ENCODE measurements at regions not wholly inside any gene's neighbourhood (a gene's known extent, or its start where the extent isn't known, plus 50 kb on each side); places are given as distances from the start of the nearest gene placed in this dataset.

GRCh38 chr15:47599806-47600205 lies 117.5 kb upstream of the SEMA6D start:
- Histone ChIP-seq H3K4me1 (ENCODE audit: insufficient read depth, low read length) (no peaks in the 10 kb centered on the region), H3K27ac (ENCODE audit: extremely low read length, insufficient read depth, low read length) (no peak overlapping the region), H3K4me3 (replicated peaks in 1 of 3; ENCODE audit: insufficient read depth in 1 of 3, low read depth in 2 of 3, low read length in 3 of 3) (no peak overlapping the region), H3K36me3 (replicated peaks in 1 of 2; ENCODE audit: control insufficient read depth in 1 of 2, insufficient read depth in 2 of 2, low read length in 2 of 2) (no peaks in the 10 kb centered on the region), H4K20me1 (ENCODE audit: insufficient read depth, low read length) (no peaks in the 10 kb centered on the region), H3K79me2 (ENCODE audit: insufficient read depth, low read length) (no peaks in the 10 kb centered on the region), H3K4me2 (ENCODE audit: low read depth, low read length) (no peak overlapping the region), H2AFZ (ENCODE audit: low read length) (no peak overlapping the region), H3K27me3 (ENCODE audit: control insufficient read depth in 1 of 2, insufficient read depth in 2 of 2, low read length in 2 of 2) (no peaks in the 10 kb centered on the region), H3K9me3 (ENCODE audit: low read length) (peaks cover 38% of the 10 kb centered on the region), H3K9ac (ENCODE audit: insufficient read depth, low read depth, low read length) (no peak overlapping the region)
- intact Hi-C loops (cut with micrococcal nuclease; ENCODE audit: unreplicated experiment) = no loop called here
- CTCF ChIA-PET (ENCODE audit: low intra/inter-chr PET ratio, low total read pairs) = no interaction called here
- no peak for ATAC-seq
- in situ Hi-C loops (cut with HindIII; ENCODE audit: extremely low pct_ligation_motif_present, low pct_unique_long_range_greater_than_20kb) = no loop called here
- no TSS peak for BruUV-seq (replicated peaks)
- no peak for DNase-seq (ENCODE audit: low spot score)
- POLR2A ChIA-PET = no interaction called here
- no peak for FAIRE-seq
- WGBS (ENCODE audit: low lambda C conversion rate) = 0% methylated on average over 2 of the region's 2 CpGs
- TF ChIP-seq ZNF329 (CRISPR knock-in tag; IDR thresholded peaks at IDR 0.05; ENCODE audit: low read depth) (no peak), TAF15 (IDR thresholded peaks at IDR 0.05; ENCODE audit: low read depth, low read length, poor library complexity, severe bottlenecking) (no peak), ZSCAN5A (CRISPR knock-in tag; IDR thresholded peaks at IDR 0.05; ENCODE audit: borderline replicate concordance) (no peak), ZBTB33 (CRISPR knock-in tag; IDR thresholded peaks at IDR 0.05) (no peak), NFE2L2 (IDR thresholded peaks at IDR 0.05; ENCODE audit: low read length) (no peak), MED13 (CRISPR knock-in tag; IDR thresholded peaks at IDR 0.05) (no peak), ZNF17 (CRISPR knock-in tag; IDR thresholded peaks at IDR 0.05) (no peak), ZNF569 (CRISPR knock-in tag; IDR thresholded peaks at IDR 0.05; ENCODE audit: borderline replicate concordance) (no peak), ZNF12 (CRISPR knock-in tag; IDR thresholded peaks at IDR 0.05) (no peak), ZNF367 (CRISPR knock-in tag; IDR thresholded peaks at IDR 0.05; ENCODE audit: borderline replicate concordance) (no peak), ZNF552 (CRISPR knock-in tag; IDR thresholded peaks at IDR 0.05; ENCODE audit: borderline replicate concordance) (no peak), ZNF350 (CRISPR knock-in tag; IDR thresholded peaks at IDR 0.05; ENCODE audit: borderline replicate concordance, low read depth) (no peak), KDM5B (CRISPR knock-in tag; IDR thresholded peaks at IDR 0.05; ENCODE audit: borderline replicate concordance) (no peak), ZNF589 (CRISPR knock-in tag; conservative IDR thresholded peaks at IDR 0.05) (no peak), JUND (CRISPR knock-in tag; IDR thresholded peaks at IDR 0.05) (no peak), SNAPC4 (CRISPR knock-in tag; IDR thresholded peaks at IDR 0.05) (no peak)
